ENCODE measurements at regions not wholly inside any gene's neighbourhood (a gene's known extent, or its start where the extent isn't known, plus 50 kb on each side); places are given as distances from the start of the nearest gene placed in this dataset.

GRCh38 chr1:53400761-53401674, 58.2 kb upstream of the DMRTB1 start:
- no peak for DNase-seq

GRCh38 chr1:53401813-53402745, 57.1 kb upstream of the DMRTB1 start:
- DNase-seq, result no peak

GRCh38 chr1:53402891-53403655, 56.1 kb upstream of the DMRTB1 start:
- no peak for DNase-seq

- no peak for DNase-seq
Measured at GRCh38 chr1:53405737-53406136, 53.5 kb upstream of the DMRTB1 start.

GRCh38 chr1:53406551-53407235, 52.5 kb upstream of the DMRTB1 start:
- DNase-seq, result no peak

GRCh38 chr1:53408013-53408754, 51.0 kb upstream of the DMRTB1 start:
- DNase-seq, result no peak

GRCh38 chr1:53408755-53409129, 50.5 kb upstream of the DMRTB1 start:
- DNase-seq, result no peak

- DNase-seq, result no peak
Measured at GRCh38 chr1:53409233-53409632, 50.0 kb upstream of the DMRTB1 start.

All from NCI-H1694 treated with DMSO at 0.1 percent for 48 hours (cell line).